Caco-2 (cell line): ENCODE measurements at regions not wholly inside any gene's neighbourhood (a gene's known extent, or its start where the extent isn't known, plus 50 kb on each side); places are given as distances from the start of the nearest gene placed in this dataset.

Source experiments
- BruUV-seq: library from RNA; stranded (reverse); fragments of 400-500 nt; replicated peaks from 2 replicates; lab custom pipeline; 2021; lab: Mats Ljungman, UMichigan
- CTCF ChIA-PET: fragments of 300-600 bp; sonication (Branson Sonifier 250); formaldehyde crosslinking; loops from one replicate; lab custom pipeline; 2022; ENCODE audit warnings: antibody characterized with exemption; lab: Charles Lee
- POLR2A ChIA-PET: fragments of 300-600 bp; sonication (Branson Sonifier 250); formaldehyde crosslinking; loops from one replicate; lab custom pipeline; 2022; ENCODE audit warnings: antibody characterized with exemption; lab: Charles Lee
- DNase-seq, 2 experiments: peaks; one replicate each; pipeline versions ENCODE4 v3.0.0 to v3.0.0-alpha.2; 2020 to 2022
- H3K27me3 ChIP-seq: replicated peaks from 2 replicates; pipeline ENCODE4 v1.6.0; 2011; ENCODE audit warnings: low read length; ENCODE audit not compliant: control insufficient read depth, insufficient read depth
- H3K36me3 ChIP-seq: 2 replicates; pipeline ENCODE4 v1.5.1; 2011; ENCODE audit warnings: low read length; ENCODE audit not compliant: control insufficient read depth, insufficient read depth
- H3K4me1 ChIP-seq: fragments of 250-450 bp; sonication (Bioruptor Pico); 2 replicates; pipeline ENCODE4 v1.5.1; 2020; ENCODE audit warnings: mild to moderate bottlenecking
- H3K4me3 ChIP-seq: 2 replicates; pipeline ENCODE4 v1.5.1; 2011; ENCODE audit warnings: low read depth, mild to moderate bottlenecking, control low read depth, low read length
- H3K9me3 ChIP-seq: fragments of 250-450 bp; sonication (Bioruptor Pico); 2 replicates; pipeline ENCODE4 v1.5.1; 2020; ENCODE audit warnings: mild to moderate bottlenecking, moderate library complexity
- H3K27ac Mint-ChIP-seq: one replicate; pipeline ENCODE4 v1.8.0; 2022; ENCODE audit warnings: mixed read lengths; ENCODE audit not compliant: unreplicated experiment
- H3K27me3 Mint-ChIP-seq: one replicate; pipeline ENCODE4 v1.8.0; 2022; ENCODE audit warnings: mixed read lengths; ENCODE audit not compliant: insufficient read depth, unreplicated experiment
- H3K36me3 Mint-ChIP-seq: one replicate; pipeline ENCODE4 v1.8.0; 2022; ENCODE audit warnings: mild to moderate bottlenecking, mixed read lengths; ENCODE audit not compliant: insufficient read depth, unreplicated experiment
- H3K4me1 Mint-ChIP-seq: one replicate; pipeline ENCODE4 v1.8.0; 2022; ENCODE audit warnings: low read depth, mixed read lengths; ENCODE audit not compliant: unreplicated experiment
- H3K4me3 Mint-ChIP-seq: one replicate; pipeline ENCODE4 v1.8.0; 2022; ENCODE audit warnings: mild to moderate bottlenecking, moderate library complexity, mixed read lengths; ENCODE audit not compliant: unreplicated experiment
- H3K9me3 Mint-ChIP-seq: one replicate; pipeline ENCODE4 v1.8.0; 2022; ENCODE audit warnings: mixed read lengths; ENCODE audit not compliant: unreplicated experiment
- intact Hi-C: fragments of 100-400 bp; cut with micrococcal nuclease; formaldehyde crosslinking; loops from one replicate; pipeline ENCODE4 v1.10.0; 2022; ENCODE audit not compliant: unreplicated experiment
- TF ChIP-seq, protein P1 (sequence below), 2 experiments: fragments of 200-600 bp in 1 of 2; IDR thresholded peaks; 1 replicate in 1 of 2; 2 replicates in 1 of 2; pipeline versions ENCODE4 v1.5.1 to v1.8.0; 2011 to 2022; ENCODE audit warnings: antibody characterized with exemption in 1 of 2, control low read depth in 1 of 2, inconsistent platforms in 1 of 2, low read depth in 1 of 2, low read length in 1 of 2, mild to moderate bottlenecking in 1 of 2, moderate library complexity in 1 of 2; ENCODE audit not compliant: insufficient read depth in 1 of 2, severe bottlenecking in 1 of 2, unreplicated experiment in 1 of 2

DNA sequence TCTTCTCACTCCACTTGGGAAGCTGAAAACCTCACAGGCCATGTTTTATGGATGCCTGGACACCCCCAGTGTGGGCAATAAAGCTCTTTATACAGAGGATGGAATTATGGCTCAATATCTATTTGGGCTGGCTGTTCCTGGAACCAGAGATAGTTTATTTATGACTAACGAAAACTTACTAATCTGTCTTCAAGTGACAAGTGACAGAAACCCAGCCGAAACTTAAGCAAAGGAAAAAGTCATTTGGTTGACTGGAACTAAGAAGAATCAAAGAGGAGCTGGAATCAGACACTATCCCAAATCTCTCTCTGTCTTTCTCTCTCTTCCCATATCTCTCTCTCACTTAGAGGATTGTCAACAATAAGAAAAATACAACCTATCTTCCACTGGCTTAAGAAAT, 78.3 kb upstream of the CDK6 start:
- H3K9me3 ChIP-seq, result no peaks in the 10 kb centered on the region
- Mint-ChIP-seq H3K27me3 (no peaks in the 10 kb centered on the region), H3K4me1 (peaks cover 11% of the 10 kb centered on the region), H3K27ac (no peak overlapping the region), H3K4me3 (no peak overlapping the region), H3K9me3 (no peaks in the 10 kb centered on the region), H3K36me3 (no peaks in the 10 kb centered on the region)
- H3K27me3 ChIP-seq, result no peaks in the 10 kb centered on the region
- H3K36me3 ChIP-seq, result no peaks in the 10 kb centered on the region
- CTCF ChIA-PET, result no interaction called here
- no TSS peak for BruUV-seq
- no peak overlapping the region for H3K4me3 ChIP-seq
- POLR2A ChIA-PET, result no interaction called here
- no peak for DNase-seq
- TF ChIP-seq, protein P1, sequence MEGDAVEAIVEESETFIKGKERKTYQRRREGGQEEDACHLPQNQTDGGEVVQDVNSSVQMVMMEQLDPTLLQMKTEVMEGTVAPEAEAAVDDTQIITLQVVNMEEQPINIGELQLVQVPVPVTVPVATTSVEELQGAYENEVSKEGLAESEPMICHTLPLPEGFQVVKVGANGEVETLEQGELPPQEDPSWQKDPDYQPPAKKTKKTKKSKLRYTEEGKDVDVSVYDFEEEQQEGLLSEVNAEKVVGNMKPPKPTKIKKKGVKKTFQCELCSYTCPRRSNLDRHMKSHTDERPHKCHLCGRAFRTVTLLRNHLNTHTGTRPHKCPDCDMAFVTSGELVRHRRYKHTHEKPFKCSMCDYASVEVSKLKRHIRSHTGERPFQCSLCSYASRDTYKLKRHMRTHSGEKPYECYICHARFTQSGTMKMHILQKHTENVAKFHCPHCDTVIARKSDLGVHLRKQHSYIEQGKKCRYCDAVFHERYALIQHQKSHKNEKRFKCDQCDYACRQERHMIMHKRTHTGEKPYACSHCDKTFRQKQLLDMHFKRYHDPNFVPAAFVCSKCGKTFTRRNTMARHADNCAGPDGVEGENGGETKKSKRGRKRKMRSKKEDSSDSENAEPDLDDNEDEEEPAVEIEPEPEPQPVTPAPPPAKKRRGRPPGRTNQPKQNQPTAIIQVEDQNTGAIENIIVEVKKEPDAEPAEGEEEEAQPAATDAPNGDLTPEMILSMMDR (IDR thresholded peaks at IDR 0.05; ENCODE audit: insufficient read depth in 1 of 2, low read depth in 1 of 2, low read length in 1 of 2, severe bottlenecking in 1 of 2, unreplicated experiment in 1 of 2), result no peak
- intact Hi-C loops, result no loop called here
- H3K4me1 ChIP-seq, result peaks cover 22% of the 10 kb centered on the region

DNA sequence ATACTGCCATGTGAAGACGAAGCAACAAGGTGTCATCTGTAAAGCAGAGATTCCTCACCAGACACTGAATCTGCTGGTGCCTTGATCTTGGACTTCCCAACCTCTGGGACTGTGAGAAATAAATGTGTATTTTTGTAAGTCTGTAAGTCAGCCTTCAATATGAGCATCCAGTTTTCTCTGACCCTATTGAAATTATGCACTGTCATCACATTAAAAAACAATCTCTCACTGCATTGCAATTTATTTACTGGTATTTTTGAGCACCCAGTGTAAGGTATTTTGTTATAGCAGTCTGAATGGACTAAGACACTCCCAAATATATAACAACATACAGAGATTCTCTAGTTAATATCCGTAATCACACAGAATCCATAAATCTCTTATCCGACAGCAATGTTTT, 77.5 kb upstream of the CDK6 start:
- Histone ChIP-seq H3K4me3 (no peak overlapping the region), H3K4me1 (peaks cover 23% of the 10 kb centered on the region), H3K27me3 (no peaks in the 10 kb centered on the region), H3K9me3 (no peaks in the 10 kb centered on the region), H3K36me3 (no peaks in the 10 kb centered on the region)
- ChIA-PET CTCF (no interaction called here), POLR2A (no interaction called here)
- TF ChIP-seq, protein P1 (IDR thresholded peaks at IDR 0.05; ENCODE audit: insufficient read depth in 1 of 2, low read depth in 1 of 2, low read length in 1 of 2, severe bottlenecking in 1 of 2, unreplicated experiment in 1 of 2), result no peak
- Mint-ChIP-seq H3K36me3 (no peaks in the 10 kb centered on the region), H3K27ac (no peak overlapping the region), H3K9me3 (no peaks in the 10 kb centered on the region), H3K4me1 (peaks cover 11% of the 10 kb centered on the region), H3K4me3 (no peak overlapping the region), H3K27me3 (no peaks in the 10 kb centered on the region)
- intact Hi-C loops, result no loop called here
- no peak for DNase-seq
- BruUV-seq, result no TSS peak

DNA sequence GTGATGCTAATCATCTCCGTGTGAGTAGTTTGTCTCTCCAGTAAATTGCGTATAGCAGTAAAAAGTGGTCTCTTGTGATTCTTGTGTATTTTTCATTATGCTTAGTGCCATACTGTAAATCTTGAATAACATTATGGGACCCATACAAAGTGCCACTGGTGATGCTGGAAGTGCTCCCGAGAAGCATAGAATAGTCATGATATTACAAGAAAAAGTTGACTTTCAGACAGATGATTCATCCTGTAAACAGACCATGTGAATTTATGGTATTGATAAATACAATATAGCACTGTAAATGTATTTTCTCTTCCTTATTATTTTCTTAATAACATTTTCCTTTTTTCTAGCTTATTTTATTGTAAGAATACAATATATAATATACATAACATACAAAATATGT, 74.6 kb upstream of the CDK6 start:
- no TSS peak for BruUV-seq
- H3K4me3 ChIP-seq, result no peak overlapping the region
- CTCF ChIA-PET, result no interaction called here
- H3K9me3 Mint-ChIP-seq, result no peaks in the 10 kb centered on the region
- peaks cover 10% of the 10 kb centered on the region for H3K4me1 ChIP-seq
- no peaks in the 10 kb centered on the region for H3K27me3 Mint-ChIP-seq
- POLR2A ChIA-PET, result no interaction called here
- TF ChIP-seq, protein P1 (IDR thresholded peaks at IDR 0.05; ENCODE audit: insufficient read depth in 1 of 2, low read depth in 1 of 2, low read length in 1 of 2, severe bottlenecking in 1 of 2, unreplicated experiment in 1 of 2), result no peak
- H3K36me3 ChIP-seq, result no peaks in the 10 kb centered on the region
- intact Hi-C loops, result no loop called here
- H3K27me3 ChIP-seq, result no peaks in the 10 kb centered on the region
- H3K36me3 Mint-ChIP-seq, result no peaks in the 10 kb centered on the region
- no peak overlapping the region for H3K4me3 Mint-ChIP-seq
- H3K4me1 Mint-ChIP-seq, result no peaks in the 10 kb centered on the region
- H3K27ac Mint-ChIP-seq, result no peak overlapping the region
- DNase-seq, result no peak
- H3K9me3 ChIP-seq, result no peaks in the 10 kb centered on the region
